ENCODE measurements at regions not wholly inside any gene's neighbourhood (a gene's known extent, or its start where the extent isn't known, plus 50 kb on each side); places are given as distances from the start of the nearest gene placed in this dataset.
"Not testable (repeated sequence)": the region's sequence is repeated elsewhere in the genome, so short reads cannot be mapped to it uniquely, and the experiment has no call there.

DNA sequence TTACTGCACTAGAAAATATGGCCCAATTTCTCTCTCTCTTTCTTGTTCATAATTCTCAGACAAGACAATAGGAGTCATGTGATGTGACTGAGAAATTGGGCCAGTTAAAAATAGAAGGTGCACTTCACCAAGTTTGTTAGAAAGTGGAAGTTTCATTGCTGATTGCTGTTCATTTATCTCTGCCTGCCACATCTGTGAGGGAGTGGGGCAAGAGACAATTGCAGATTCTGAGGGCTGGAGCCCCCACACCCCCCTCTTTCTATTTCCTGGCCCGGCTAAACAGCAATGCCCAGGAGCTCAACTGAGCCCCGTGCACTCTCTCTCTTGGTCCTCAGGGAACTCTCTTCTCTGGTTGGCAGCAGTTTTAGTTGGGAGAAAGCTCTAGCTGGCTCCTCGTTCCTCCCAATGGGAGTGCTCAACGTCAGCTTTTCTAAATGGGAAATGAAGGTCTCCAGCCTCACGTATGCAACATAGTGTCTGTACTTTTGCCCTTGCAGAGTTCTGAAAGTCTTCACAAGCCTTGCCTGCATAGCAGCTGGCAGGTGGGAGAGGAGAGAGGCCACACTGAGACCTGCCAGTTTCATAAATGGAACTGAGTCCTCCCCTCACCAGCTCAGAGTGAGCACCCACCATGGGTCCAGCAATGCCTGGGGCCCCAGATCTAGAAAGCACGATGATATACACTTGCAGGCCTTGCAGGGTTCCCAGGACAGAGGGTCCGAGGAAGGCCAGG, 115.7 kb downstream of the MYCN start:
- H2AFZ ChIP-seq (ENCODE audit: low read depth, low read length): no peak overlapping the region
- no peaks in the 10 kb centered on the region for H3F3A ChIP-seq (ENCODE audit: insufficient read depth, low read length, poor library complexity, severe bottlenecking)
- no peak overlapping the region for H3K9ac ChIP-seq (ENCODE audit: low read length)
- no peak overlapping the region for H3K27ac ChIP-seq (ENCODE audit: low read length)
- no peaks in the 10 kb centered on the region for H3K79me2 ChIP-seq (replicated peaks; ENCODE audit: insufficient read depth, low read length)
- H3K36me3 ChIP-seq (ENCODE audit: insufficient read depth, low read length): no peaks in the 10 kb centered on the region
- H4K20me1 ChIP-seq (ENCODE audit: insufficient read depth): no peaks in the 10 kb centered on the region
- H3K9me2 ChIP-seq (ENCODE audit: insufficient read depth, low read length): no peaks in the 10 kb centered on the region
- no peaks in the 10 kb centered on the region for H3K27me3 ChIP-seq (ENCODE audit: insufficient read depth, low read depth, low read length)
- H3K9me3 ChIP-seq (ENCODE audit: low read length): no peaks in the 10 kb centered on the region
- H3K4me3 ChIP-seq (ENCODE audit: low read length): no peak overlapping the region
- no peak overlapping the region for H3K4me2 ChIP-seq (ENCODE audit: low read length)
- TF ChIP-seq, protein P1, sequence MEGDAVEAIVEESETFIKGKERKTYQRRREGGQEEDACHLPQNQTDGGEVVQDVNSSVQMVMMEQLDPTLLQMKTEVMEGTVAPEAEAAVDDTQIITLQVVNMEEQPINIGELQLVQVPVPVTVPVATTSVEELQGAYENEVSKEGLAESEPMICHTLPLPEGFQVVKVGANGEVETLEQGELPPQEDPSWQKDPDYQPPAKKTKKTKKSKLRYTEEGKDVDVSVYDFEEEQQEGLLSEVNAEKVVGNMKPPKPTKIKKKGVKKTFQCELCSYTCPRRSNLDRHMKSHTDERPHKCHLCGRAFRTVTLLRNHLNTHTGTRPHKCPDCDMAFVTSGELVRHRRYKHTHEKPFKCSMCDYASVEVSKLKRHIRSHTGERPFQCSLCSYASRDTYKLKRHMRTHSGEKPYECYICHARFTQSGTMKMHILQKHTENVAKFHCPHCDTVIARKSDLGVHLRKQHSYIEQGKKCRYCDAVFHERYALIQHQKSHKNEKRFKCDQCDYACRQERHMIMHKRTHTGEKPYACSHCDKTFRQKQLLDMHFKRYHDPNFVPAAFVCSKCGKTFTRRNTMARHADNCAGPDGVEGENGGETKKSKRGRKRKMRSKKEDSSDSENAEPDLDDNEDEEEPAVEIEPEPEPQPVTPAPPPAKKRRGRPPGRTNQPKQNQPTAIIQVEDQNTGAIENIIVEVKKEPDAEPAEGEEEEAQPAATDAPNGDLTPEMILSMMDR (IDR thresholded peaks at IDR 0.05; ENCODE audit: poor library complexity, severe bottlenecking): no peak
- TF ChIP-seq TAF1 (IDR thresholded peaks at IDR 0.05; ENCODE audit: low read depth) (no peak), SMC3 (conservative IDR thresholded peaks at IDR 0.05; ENCODE audit: poor library complexity) (no peak), POLR2AphosphoS5 (IDR thresholded peaks at IDR 0.05) (no peak)

DNA sequence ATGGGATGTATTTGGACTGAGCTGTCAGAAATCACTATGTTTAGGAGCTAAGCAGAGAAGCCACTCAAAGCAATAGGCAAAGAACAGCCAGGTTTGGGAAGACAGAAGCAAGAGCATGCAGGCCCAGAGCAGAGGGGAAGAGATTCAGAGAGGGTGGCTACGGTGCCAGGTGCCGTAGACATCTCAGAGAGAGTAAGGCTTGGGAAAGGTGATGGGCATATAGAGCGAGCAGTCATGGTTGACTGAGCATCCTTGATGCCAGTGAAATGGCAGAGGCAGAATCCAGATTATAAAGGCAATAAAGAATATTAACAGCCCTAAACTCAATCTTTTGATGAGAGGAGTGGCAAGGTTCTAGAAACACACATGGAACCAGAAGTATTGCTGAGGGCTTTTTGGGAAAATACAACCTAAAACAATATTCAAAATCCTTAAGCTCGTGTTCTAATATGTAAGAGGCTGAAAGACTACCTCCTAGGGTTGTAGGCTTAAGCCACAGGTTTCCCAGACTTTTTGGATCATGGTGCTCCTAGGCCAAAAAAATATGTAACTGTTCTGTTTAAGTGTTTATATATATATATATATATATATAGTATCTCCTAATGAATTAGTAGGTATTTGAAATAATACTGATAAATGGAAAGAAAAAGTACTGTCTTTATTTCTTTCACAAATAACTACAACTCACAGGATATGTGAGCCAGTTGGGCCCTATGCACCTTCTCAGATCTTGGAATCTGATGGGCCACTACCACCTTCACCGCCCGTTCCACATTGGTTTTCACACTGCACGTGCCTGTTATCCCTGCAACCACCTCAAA, 113.3 kb downstream of the MYCN start:
- TF ChIP-seq SMC3 (conservative IDR thresholded peaks at IDR 0.05; ENCODE audit: poor library complexity) (no peak), RAD21 (conservative IDR thresholded peaks at IDR 0.05) (no peak), EP300 (conservative IDR thresholded peaks at IDR 0.05; ENCODE audit: poor library complexity, severe bottlenecking) (no peak), TAF1 (IDR thresholded peaks at IDR 0.05; ENCODE audit: low read depth) (no peak), MXI1 (conservative IDR thresholded peaks at IDR 0.05; ENCODE audit: poor library complexity, severe bottlenecking) (no peak), POLR2AphosphoS5 (IDR thresholded peaks at IDR 0.05) (no peak), EZH2 (IDR thresholded peaks at IDR 0.05; ENCODE audit: borderline replicate concordance, insufficient read depth, low read length, poor library complexity, severe bottlenecking) (no peak)
- TF ChIP-seq, protein P1 (IDR thresholded peaks at IDR 0.05; ENCODE audit: poor library complexity, severe bottlenecking): no peak
- TF ChIP-seq, protein P2, sequence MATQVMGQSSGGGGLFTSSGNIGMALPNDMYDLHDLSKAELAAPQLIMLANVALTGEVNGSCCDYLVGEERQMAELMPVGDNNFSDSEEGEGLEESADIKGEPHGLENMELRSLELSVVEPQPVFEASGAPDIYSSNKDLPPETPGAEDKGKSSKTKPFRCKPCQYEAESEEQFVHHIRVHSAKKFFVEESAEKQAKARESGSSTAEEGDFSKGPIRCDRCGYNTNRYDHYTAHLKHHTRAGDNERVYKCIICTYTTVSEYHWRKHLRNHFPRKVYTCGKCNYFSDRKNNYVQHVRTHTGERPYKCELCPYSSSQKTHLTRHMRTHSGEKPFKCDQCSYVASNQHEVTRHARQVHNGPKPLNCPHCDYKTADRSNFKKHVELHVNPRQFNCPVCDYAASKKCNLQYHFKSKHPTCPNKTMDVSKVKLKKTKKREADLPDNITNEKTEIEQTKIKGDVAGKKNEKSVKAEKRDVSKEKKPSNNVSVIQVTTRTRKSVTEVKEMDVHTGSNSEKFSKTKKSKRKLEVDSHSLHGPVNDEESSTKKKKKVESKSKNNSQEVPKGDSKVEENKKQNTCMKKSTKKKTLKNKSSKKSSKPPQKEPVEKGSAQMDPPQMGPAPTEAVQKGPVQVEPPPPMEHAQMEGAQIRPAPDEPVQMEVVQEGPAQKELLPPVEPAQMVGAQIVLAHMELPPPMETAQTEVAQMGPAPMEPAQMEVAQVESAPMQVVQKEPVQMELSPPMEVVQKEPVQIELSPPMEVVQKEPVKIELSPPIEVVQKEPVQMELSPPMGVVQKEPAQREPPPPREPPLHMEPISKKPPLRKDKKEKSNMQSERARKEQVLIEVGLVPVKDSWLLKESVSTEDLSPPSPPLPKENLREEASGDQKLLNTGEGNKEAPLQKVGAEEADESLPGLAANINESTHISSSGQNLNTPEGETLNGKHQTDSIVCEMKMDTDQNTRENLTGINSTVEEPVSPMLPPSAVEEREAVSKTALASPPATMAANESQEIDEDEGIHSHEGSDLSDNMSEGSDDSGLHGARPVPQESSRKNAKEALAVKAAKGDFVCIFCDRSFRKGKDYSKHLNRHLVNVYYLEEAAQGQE (IDR thresholded peaks at IDR 0.05; ENCODE audit: borderline replicate concordance): no peak
- H3F3A ChIP-seq (ENCODE audit: insufficient read depth, low read length, poor library complexity, severe bottlenecking): no peaks in the 10 kb centered on the region
- H3K4me2 ChIP-seq (ENCODE audit: low read length): no peak overlapping the region

DNA sequence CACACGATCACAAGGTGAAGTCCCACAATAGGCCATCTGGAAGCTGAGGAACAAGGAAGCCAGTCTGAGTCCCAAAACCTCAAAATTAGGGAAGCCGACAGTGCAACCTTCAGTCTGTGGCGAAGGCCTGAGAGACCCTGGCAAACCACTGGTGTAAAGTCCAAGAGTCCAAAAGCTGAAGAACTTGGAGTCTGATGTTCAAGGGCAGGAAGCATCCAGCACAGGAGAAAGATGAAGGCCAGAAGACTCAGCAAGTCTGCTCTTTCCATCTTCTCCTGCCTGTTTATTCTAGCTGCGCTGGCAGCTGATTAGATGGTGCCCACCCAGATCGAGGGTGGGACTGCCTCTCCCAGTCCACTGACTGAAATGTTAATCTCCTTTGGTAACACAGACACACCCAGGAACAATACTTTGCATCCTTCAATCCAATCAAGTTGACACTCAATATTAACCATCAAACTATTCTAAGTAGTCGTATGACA, 112.3 kb downstream of the MYCN start:
- not testable (repeated sequence) for H3K9me2 ChIP-seq (ENCODE audit: insufficient read depth, low read length); H3K27me3 ChIP-seq (ENCODE audit: insufficient read depth, low read depth, low read length); H3K27ac ChIP-seq (ENCODE audit: low read length); H4K20me1 ChIP-seq (ENCODE audit: insufficient read depth); H3K79me2 ChIP-seq (replicated peaks; ENCODE audit: insufficient read depth, low read length); H3K4me3 ChIP-seq (ENCODE audit: low read length); H3K36me3 ChIP-seq (ENCODE audit: insufficient read depth, low read length); H3K9me3 ChIP-seq (ENCODE audit: low read length); H3F3A ChIP-seq (ENCODE audit: insufficient read depth, low read length, poor library complexity, severe bottlenecking); H3K9ac ChIP-seq (ENCODE audit: low read length); H3K4me2 ChIP-seq (ENCODE audit: low read length); H2AFZ ChIP-seq (ENCODE audit: low read depth, low read length)

More for the DNA sequence above, 113.3 kb downstream of the MYCN start:
- Histone ChIP-seq H2AFZ (ENCODE audit: low read depth, low read length) (no peak overlapping the region), H3K36me3 (ENCODE audit: insufficient read depth, low read length) (no peaks in the 10 kb centered on the region), H4K20me1 (ENCODE audit: insufficient read depth) (no peaks in the 10 kb centered on the region), H3K9ac (ENCODE audit: low read length) (no peak overlapping the region), H3K27ac (ENCODE audit: low read length) (no peak overlapping the region), H3K27me3 (ENCODE audit: insufficient read depth, low read depth, low read length) (no peaks in the 10 kb centered on the region), H3K79me2 (replicated peaks; ENCODE audit: insufficient read depth, low read length) (no peaks in the 10 kb centered on the region), H3K9me3 (ENCODE audit: low read length) (no peaks in the 10 kb centered on the region), H3K9me2 (ENCODE audit: insufficient read depth, low read length) (no peaks in the 10 kb centered on the region), H3K4me3 (ENCODE audit: low read length) (no peak overlapping the region)
